Panc1 (cell line): ENCODE measurements at regions not wholly inside any gene's neighbourhood (a gene's known extent, or its start where the extent isn't known, plus 50 kb on each side); places are given as distances from the start of the nearest gene placed in this dataset.
"Not testable (repeated sequence)": the region's sequence is repeated elsewhere in the genome, so short reads cannot be mapped to it uniquely, and the experiment has no call there.

ENCODE experiments used
- CTCF ChIP-seq: fragments of 450-650 bp; IDR thresholded peaks from 2 replicates; pipeline ENCODE4 v1.5.1; 2017; ENCODE audit warnings: mild to moderate bottlenecking
- REST ChIP-seq, 2 experiments: IDR thresholded peaks; 2 replicates each; pipeline ENCODE4 v1.6.1; 2011 to 2012; ENCODE audit warnings: low read depth in 2 of 2, control low read depth in 1 of 2, low read length in 1 of 2, mild to moderate bottlenecking in 1 of 2, moderate library complexity in 1 of 2; ENCODE audit not compliant: insufficient read depth in 1 of 2

- not testable (repeated sequence) for TF ChIP-seq CTCF; REST (IDR thresholded peaks at IDR 0.05; ENCODE audit: insufficient read depth in 1 of 2, low read depth in 2 of 2, low read length in 1 of 2)
Measured at GRCh38 chr18:39206398-39207103, 1641.0 kb upstream of the CELF4 start.
